Activated naive CD4-positive, alpha-beta T cell treated with Interleukin-2 at 50 U/mL for 16 hours (primary cell): ENCODE measurements at regions not wholly inside any gene's neighbourhood (a gene's known extent, or its start where the extent isn't known, plus 50 kb on each side); places are given as distances from the start of the nearest gene placed in this dataset.
"Not testable (repeated sequence)": the region's sequence is repeated elsewhere in the genome, so short reads cannot be mapped to it uniquely, and the experiment has no call there.

Experiments used
- DNase-seq: peaks from one replicate; pipeline ENCODE4 v3.0.0-alpha.2; 2020

GRCh38 chr7:16318989-16319915 lies 102.1 kb downstream of the CRPPA start:
- DNase-seq: no peak

- DNase-seq: no peak
Observed at GRCh38 chr7:16318463-16318862, 102.9 kb downstream of the CRPPA start.

GRCh38 chr7:16317406-16317805 lies 103.9 kb downstream of the CRPPA start:
- no peak for DNase-seq

DNA sequence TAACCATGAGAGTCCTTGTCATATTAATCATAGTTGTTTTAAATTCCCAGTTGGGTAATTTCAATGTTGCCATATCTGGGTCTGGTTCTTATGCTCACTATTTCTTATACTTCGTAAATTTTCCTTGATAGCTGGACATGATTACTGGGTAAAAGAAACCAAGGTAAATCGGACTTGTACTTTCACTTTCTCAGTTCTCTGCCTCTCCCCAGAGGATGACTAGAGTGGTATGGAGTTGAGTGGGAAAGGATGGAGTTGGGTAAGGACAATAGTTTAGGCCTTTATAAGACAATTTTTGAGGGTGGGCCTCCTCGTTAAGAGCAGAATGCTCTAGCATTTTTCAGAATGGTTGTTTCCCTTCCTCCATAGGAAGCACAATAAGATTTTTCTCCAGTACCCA lies 106.1 kb downstream of the CRPPA start:
- no peak for DNase-seq

DNA sequence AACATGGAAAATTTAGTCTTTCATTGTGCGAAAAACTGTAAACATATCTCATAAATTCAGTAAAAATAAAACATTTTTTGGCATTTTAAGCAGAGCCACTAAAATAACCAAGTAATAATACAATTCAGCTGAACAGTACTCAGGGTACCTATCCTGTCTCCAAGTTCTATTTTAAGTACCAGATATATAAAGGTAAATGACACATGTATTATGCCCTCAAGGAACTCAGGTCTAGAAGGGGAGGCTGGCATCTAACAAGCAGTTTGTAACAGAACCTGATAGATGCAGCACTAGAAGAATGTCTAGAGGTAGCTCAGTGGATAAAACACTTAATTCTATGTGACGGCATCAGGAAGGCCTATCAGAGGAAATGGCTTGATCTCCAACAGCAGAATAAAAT lies 112.2 kb downstream of the CRPPA start:
- DNase-seq: no peak

DNA sequence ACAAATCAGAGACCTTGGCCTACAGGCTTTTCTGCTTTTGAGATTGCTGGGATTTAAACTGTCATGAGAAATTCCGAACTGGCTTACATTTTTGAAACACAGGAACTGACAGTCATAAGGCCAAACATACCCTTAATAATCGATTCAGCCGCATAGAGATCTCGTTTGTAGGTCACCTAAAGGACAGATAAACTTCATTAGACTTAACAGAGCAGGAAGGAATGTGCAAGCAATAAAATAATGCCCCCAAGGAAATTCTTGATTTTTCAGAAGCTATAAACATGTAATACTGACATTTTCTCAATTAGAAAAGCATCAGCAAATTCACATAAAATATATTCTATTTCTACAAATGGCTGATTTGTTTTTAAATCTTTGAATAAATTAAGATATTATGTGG lies 120.0 kb downstream of the CRPPA start:
- DNase-seq: no peak

- DNase-seq: no peak
Observed at GRCh38 chr7:16300361-16300895, 120.9 kb downstream of the CRPPA start.

- DNase-seq: no peak
Observed at GRCh38 chr7:16299853-16300252, 121.5 kb downstream of the CRPPA start.

- DNase-seq: no peak
Observed at GRCh38 chr7:16298221-16298620, 123.1 kb downstream of the CRPPA start.

GRCh38 chr7:16295558-16295957 lies 125.8 kb downstream of the CRPPA start:
- DNase-seq: no peak

DNA sequence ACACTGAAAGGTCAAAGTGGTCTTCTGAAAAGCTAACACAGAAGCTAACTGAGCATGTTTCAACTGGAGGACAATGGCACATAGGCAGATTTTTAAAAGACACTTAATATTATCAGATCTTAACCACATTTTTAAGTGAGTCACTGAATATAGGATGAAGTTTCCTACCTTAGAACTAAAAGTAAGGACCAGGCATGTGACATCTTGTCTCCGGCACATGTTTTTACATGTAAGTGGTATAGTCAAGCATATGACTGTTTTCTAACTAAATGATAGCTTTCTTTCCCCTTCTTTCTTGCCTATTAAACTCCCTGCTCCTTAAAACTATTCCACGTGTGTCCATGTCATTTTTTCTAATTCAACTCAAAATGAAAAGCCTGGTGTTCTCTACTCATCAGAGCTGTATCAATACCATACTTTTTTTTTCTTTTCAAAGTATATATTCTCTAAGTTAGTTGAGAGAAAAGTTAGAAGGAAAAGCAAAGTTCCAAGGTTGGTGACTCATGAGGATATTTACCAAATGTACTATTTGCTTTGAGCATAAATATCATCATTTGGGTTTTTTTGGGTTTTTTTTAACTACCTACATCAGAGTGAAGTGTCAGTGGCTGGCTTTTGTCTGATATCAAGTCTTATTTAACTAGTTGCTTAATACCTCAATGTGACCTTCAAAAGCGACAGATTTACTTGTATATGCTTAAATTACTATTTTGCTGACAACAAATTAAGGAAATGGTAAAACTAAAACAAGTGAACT lies 127.5 kb downstream of the CRPPA start:
- DNase-seq: no peak

- DNase-seq: no peak
Observed at GRCh38 chr7:16284581-16284980, 136.8 kb downstream of the CRPPA start.

DNA sequence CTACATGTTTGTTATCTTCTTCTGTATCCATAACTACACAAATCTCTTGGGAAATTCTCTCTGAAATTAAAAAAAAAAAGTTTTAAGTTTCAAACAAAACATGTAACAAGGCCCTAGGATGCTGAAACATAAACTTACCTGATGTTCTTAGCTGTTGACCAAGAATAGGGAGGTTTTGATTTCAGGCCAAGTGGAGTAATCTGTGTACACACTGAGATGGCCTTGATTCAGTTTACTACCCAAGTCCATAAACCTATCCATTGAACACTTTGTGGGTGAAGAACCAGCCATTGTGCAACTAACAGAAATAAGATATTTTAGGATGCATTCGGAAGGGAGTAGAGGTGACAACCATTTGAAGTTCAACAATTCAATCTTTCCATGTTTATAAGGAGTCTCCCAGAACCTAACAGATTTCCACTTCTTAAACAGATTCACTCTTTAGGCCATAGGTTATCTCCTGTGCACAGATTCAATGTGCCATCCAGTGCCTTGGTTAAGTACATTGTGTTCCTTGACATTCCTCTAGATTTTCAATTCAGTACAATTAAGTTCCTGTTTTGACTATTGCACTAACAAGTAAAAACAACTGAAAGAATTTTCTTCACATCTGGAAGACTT lies 143.1 kb downstream of the CRPPA start:
- no peak for DNase-seq

GRCh38 chr7:16271990-16272665 lies 149.2 kb downstream of the CRPPA start:
- no peak for DNase-seq

DNA sequence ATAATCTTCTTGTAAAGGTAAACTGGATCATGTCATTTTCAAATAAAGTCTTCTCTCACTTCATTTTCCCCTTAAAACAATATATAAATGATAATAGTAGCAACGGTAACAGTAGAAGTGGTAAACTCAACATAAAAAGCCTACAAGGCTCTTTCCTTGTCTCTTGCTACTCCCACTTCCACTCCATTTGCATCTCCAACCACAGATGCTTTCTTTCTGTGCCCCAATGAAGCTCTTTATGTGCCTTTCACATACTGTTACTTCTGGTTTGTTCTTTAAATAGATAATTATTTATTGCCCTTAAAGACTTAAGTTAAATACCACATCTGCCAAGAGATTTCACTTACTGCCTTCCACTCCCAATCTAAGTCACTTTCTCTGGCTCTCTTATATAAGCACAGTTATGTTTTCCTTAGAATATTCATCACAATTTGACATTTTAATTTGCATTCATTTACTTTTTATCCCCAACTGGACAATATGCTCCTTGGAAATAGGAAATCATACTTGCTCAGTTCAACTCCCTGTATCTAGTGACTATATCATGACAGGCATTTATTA lies 149.9 kb downstream of the CRPPA start:
- no peak for DNase-seq

DNA sequence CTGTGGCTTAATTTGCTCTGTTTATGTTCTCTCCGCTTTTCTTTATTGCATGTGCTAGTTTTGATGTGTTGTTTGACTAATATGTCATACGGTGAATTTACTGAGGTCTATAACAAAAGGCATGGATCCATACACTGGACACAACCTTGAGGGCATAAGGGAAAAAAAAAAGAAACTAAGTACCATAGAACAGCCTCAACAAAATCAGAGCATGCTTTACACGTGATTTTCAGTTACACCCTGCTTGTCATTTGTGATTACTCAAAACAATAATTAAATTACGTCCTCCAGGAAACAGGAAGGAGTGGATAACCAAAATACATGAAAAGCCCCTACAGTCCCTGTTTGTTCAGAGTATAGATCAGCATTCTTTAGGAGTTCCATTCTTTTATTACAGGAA lies 150.5 kb downstream of the CRPPA start:
- DNase-seq: no peak

GRCh38 chr7:16268821-16269768 lies 152.2 kb downstream of the CRPPA start:
- no peak for DNase-seq

DNA sequence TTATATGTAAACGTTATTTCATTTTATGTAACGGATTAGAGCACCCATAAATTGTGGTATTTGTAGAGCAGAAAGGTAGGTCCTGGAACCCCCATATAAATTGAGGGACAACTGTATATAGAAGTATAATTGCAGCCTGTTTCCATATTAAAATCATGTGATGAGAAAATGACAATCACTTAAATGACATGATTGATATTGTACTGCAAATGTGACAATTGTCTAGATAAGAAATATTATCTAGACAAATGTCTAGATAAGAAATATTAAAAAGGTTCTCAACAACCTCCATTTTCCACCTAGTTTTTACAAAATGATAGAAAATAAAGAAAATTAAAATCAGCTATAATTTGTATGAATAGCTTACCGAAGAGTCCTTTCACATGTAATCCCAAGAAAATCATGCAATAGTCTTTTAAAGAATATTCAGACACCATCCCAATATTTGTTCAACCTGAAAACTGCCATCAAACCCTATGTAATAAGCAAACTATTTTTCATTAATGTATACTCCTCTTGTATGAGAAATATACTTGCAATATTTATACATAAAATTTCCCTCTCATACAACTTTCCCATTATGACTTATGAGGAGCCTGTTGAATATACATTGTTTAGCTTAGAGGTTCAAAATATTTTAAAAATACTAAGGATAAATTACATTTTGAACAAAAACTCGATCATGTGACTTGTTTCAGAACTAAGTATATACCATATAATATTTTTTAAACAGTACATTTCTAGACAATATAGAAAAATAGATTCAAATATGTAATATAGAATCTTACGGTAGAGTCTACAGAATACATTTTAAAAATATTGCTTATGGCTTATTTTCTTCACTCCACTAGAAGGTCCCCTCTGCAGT lies 153.2 kb downstream of the CRPPA start:
- DNase-seq: no peak

DNA sequence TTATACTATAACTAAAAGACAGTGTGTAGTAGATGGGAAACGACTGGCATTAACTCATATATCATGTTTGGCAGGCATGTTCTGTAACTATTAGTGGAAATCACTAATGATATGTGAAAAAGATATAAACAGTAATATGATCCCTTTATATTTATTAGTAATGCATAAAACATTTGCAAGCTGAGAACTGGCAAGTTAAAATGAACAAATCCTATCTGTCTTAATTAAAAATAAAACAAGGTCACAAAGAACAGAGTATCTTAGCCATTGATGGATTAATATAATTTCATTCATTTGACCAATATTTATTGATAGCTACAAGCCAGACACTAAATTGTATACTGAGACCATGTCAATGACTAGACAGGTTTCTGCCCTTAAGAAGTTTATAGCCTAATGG lies 154.5 kb downstream of the CRPPA start:
- no peak for DNase-seq

GRCh38 chr7:16266470-16266869 lies 154.9 kb downstream of the CRPPA start:
- DNase-seq: not testable (repeated sequence)
